DOHH2 (cell line): ENCODE measurements at regions not wholly inside any gene's neighbourhood (a gene's known extent, or its start where the extent isn't known, plus 50 kb on each side); places are given as distances from the start of the nearest gene placed in this dataset.

ENCODE experiments used
- CTCF ChIP-seq: fragments of 200-600 bp; sonication (generic); IDR thresholded peaks from one replicate; pipeline ENCODE4 v1.5.1; 2014; ENCODE audit warnings: antibody characterized with exemption, mild to moderate bottlenecking, low read depth, low read length; ENCODE audit not compliant: poor library complexity, severe bottlenecking
- EZH2phosphoT487 ChIP-seq: fragments of 200-600 bp; sonication (generic); IDR thresholded peaks from 2 replicates; pipeline ENCODE4 v1.6.1; 2017; ENCODE audit warnings: borderline replicate concordance, mild to moderate bottlenecking, antibody characterized with exemption, low read length, moderate library complexity, mixed read lengths

GRCh38 chr3:106018102-106018501, 149.3 kb upstream of the CBLB start:
- no peak for TF ChIP-seq CTCF
- TF ChIP-seq EZH2phosphoT487 = no peak
